ENCODE measurements at regions not wholly inside any gene's neighbourhood (a gene's known extent, or its start where the extent isn't known, plus 50 kb on each side); places are given as distances from the start of the nearest gene placed in this dataset.

GRCh38 chr16:89033796-89034572 lies 57.0 kb upstream of the CBFA2T3 start:
- TF ChIP-seq POLR2AphosphoS5 (IDR thresholded peaks at IDR 0.05; ENCODE audit: low read depth, low read length) (no peak), TAF1 (IDR thresholded peaks at IDR 0.05; ENCODE audit: borderline replicate concordance, insufficient read depth, low read length) (no peak), REST (IDR thresholded peaks at IDR 0.05; ENCODE audit: insufficient read depth in 1 of 2, low read depth in 2 of 2, low read length in 2 of 2) (no peak)

All from PFSK-1 (cell line).